OCI-LY3 (cell line): ENCODE measurements at regions not wholly inside any gene's neighbourhood (a gene's known extent, or its start where the extent isn't known, plus 50 kb on each side); places are given as distances from the start of the nearest gene placed in this dataset.

Source experiments
- H2AFZ ChIP-seq: fragments of 200-600, 300-600 bp; shearing (Covaris generic); 2 replicates; pipeline ENCODE4 v1.6.0; 2014; ENCODE audit warnings: antibody characterized with exemption, low read depth, low read length
- H3K27ac ChIP-seq: fragments of 200-600, 300-600 bp; sonication (generic); 2 replicates; pipeline ENCODE4 v1.5.1; 2014; ENCODE audit warnings: mild to moderate bottlenecking, low read length, moderate library complexity, mixed read lengths
- H3K27me3 ChIP-seq: fragments of 200-600, 300-600 bp; sonication (generic); 2 replicates; pipeline ENCODE4 v1.6.1; 2014; ENCODE audit warnings: low read depth, low read length, mixed read lengths
- H3K36me3 ChIP-seq: fragments of 200-600, 300-600 bp; sonication (generic); replicated peaks from 2 replicates; pipeline ENCODE3; 2014; ENCODE audit warnings: low read depth, low read length, mixed read lengths
- H3K4me1 ChIP-seq: fragments of 300-600, 200-600 bp; sonication (generic); 2 replicates; pipeline ENCODE4 v1.6.1; 2014; ENCODE audit warnings: low read length, mixed read lengths
- H3K4me2 ChIP-seq: fragments of 200-600, 300-600 bp; sonication (generic); 2 replicates; pipeline ENCODE4 v1.6.1; 2014; ENCODE audit warnings: low read length, mixed read lengths
- H3K4me3 ChIP-seq: fragments of 300-600, 200-600 bp; sonication (generic); 2 replicates; pipeline ENCODE4 v1.5.1; 2014; ENCODE audit warnings: antibody characterized with exemption, mild to moderate bottlenecking, low read length, moderate library complexity
- H3K79me2 ChIP-seq: fragments of 300-600, 200-600 bp; shearing (Covaris generic); 2 replicates; pipeline ENCODE4 v1.6.1; 2014; ENCODE audit warnings: mild to moderate bottlenecking, low read length, mixed read lengths
- H3K9ac ChIP-seq: fragments of 300-600, 200-600 bp; shearing (Covaris generic); 2 replicates; pipeline ENCODE4 v1.6.0; 2014; ENCODE audit warnings: mild to moderate bottlenecking, low read length, moderate library complexity
- H3K9me3 ChIP-seq: fragments of 200-600, 300-600 bp; shearing (Covaris generic); 2 replicates; pipeline ENCODE4 v1.6.1; 2014; ENCODE audit warnings: low read length, mixed read lengths; ENCODE audit not compliant: insufficient read depth
- H4K20me1 ChIP-seq: fragments of 200-600, 300-600 bp; sonication (generic); 2 replicates; pipeline ENCODE4 v1.6.1; 2016; ENCODE audit warnings: low read length, mixed read lengths; ENCODE audit not compliant: insufficient read depth
- EZH2phosphoT487 ChIP-seq: fragments of 200-600 bp; shearing (Covaris generic); IDR thresholded peaks from 2 replicates; pipeline ENCODE4 v1.6.1; 2018; ENCODE audit warnings: antibody characterized with exemption, mixed run types, low read depth
- TF ChIP-seq, protein P1 (sequence below): fragments of 200-600, 300-600 bp; sonication (generic); IDR thresholded peaks from 2 replicates; pipeline ENCODE4 v1.5.1; 2014; ENCODE audit warnings: antibody characterized with exemption, low read length, low read depth

DNA sequence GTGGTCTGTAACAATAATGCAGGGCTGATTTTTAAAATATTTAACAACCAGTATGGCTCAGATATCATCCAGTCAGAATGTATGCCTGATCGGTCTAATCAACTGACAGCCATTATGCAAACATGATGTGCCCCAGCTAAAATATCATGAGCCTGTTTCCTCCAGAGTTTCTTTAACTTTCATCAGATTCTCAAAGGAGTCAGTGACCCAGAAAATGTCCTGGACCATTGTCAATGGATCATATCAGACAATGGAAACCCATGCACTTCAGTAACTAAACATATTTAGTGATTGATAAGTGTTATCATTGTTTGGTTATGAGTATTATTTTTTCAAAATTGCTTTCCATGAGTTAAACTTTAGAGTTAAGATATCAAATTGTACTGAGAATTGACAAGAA lies 173.5 kb downstream of the LMBRD1 start:
- no peaks in the 10 kb centered on the region for H3K4me1 ChIP-seq
- H4K20me1 ChIP-seq: no peaks in the 10 kb centered on the region
- H3K79me2 ChIP-seq: no peaks in the 10 kb centered on the region
- no peak overlapping the region for H3K4me2 ChIP-seq
- H3K4me3 ChIP-seq: no peak overlapping the region
- 0 out of 2 replicates have a peak, but pooled peaks cover 2% of the 10 kb centered on the region for H3K27me3 ChIP-seq
- H3K9ac ChIP-seq: no peak overlapping the region
- H3K9me3 ChIP-seq: no peaks in the 10 kb centered on the region
- no peak overlapping the region for H3K27ac ChIP-seq
- no peak for TF ChIP-seq EZH2phosphoT487
- H3K36me3 ChIP-seq: no peaks in the 10 kb centered on the region
- no peak overlapping the region for H2AFZ ChIP-seq

DNA sequence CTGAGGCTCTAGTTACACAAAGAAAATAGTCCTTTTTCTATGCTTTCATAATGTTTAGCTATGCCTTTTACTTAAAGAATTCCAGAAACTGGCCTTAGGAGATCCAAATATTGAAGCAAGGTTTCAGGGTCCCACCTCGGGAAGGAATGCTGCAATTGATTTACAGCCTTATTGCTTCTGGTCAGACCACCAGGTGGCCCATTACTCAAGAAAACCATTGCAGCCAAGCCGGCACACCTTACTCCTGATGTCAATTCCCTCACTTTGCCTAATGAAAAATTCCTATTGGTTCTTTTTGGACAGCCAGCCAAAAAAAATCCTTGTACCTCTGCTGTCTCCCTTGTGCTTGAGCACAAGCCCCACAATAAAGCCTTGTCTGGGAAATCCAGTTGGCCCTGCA lies 173.9 kb downstream of the LMBRD1 start:
- no peaks in the 10 kb centered on the region for H3K4me1 ChIP-seq
- H2AFZ ChIP-seq: no peak overlapping the region
- H4K20me1 ChIP-seq: no peaks in the 10 kb centered on the region
- TF ChIP-seq, protein P1, sequence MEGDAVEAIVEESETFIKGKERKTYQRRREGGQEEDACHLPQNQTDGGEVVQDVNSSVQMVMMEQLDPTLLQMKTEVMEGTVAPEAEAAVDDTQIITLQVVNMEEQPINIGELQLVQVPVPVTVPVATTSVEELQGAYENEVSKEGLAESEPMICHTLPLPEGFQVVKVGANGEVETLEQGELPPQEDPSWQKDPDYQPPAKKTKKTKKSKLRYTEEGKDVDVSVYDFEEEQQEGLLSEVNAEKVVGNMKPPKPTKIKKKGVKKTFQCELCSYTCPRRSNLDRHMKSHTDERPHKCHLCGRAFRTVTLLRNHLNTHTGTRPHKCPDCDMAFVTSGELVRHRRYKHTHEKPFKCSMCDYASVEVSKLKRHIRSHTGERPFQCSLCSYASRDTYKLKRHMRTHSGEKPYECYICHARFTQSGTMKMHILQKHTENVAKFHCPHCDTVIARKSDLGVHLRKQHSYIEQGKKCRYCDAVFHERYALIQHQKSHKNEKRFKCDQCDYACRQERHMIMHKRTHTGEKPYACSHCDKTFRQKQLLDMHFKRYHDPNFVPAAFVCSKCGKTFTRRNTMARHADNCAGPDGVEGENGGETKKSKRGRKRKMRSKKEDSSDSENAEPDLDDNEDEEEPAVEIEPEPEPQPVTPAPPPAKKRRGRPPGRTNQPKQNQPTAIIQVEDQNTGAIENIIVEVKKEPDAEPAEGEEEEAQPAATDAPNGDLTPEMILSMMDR: no peak
- TF ChIP-seq EZH2phosphoT487: no peak
- no peaks in the 10 kb centered on the region for H3K79me2 ChIP-seq
- H3K4me3 ChIP-seq: no peak overlapping the region
- no peak overlapping the region for H3K9ac ChIP-seq
- H3K9me3 ChIP-seq: no peaks in the 10 kb centered on the region
- no peak overlapping the region for H3K4me2 ChIP-seq
- H3K27me3 ChIP-seq: 0 out of 2 replicates have a peak, but pooled peaks cover 2% of the 10 kb centered on the region
- no peaks in the 10 kb centered on the region for H3K36me3 ChIP-seq
- no peak overlapping the region for H3K27ac ChIP-seq

DNA sequence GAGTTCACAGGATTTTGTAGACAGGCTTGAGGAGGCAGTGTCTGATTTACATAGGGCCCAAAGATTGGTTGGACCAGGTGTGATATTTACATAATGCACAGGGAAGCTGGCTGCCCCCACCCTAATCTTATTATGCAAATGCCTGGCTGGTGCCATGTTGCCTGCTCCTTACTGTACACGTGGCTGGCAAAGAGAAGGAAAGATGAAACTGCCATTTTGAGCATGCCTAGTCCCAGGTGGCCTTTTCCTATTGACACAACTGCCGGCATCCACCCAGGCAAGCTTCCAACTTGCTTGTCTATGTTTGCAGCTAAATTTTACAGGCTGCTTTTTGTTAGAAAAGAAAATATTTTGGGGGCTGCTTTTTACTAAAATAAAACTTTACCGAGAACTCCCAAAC lies 174.6 kb downstream of the LMBRD1 start:
- Histone ChIP-seq H3K36me3 (no peaks in the 10 kb centered on the region), H3K9ac (no peak overlapping the region), H4K20me1 (no peaks in the 10 kb centered on the region), H2AFZ (peak overlapping the region; percentile 23; the same call in 1 of the 2 replicates), H3K4me3 (no peak overlapping the region), H3K9me3 (no peaks in the 10 kb centered on the region), H3K27me3 (0 out of 2 replicates have a peak, but pooled peaks cover 2% of the 10 kb centered on the region), H3K27ac (no peak overlapping the region), H3K79me2 (no peaks in the 10 kb centered on the region), H3K4me2 (no peak overlapping the region), H3K4me1 (no peaks in the 10 kb centered on the region)
- TF ChIP-seq EZH2phosphoT487: no peak
- TF ChIP-seq, protein P1: no peak

DNA sequence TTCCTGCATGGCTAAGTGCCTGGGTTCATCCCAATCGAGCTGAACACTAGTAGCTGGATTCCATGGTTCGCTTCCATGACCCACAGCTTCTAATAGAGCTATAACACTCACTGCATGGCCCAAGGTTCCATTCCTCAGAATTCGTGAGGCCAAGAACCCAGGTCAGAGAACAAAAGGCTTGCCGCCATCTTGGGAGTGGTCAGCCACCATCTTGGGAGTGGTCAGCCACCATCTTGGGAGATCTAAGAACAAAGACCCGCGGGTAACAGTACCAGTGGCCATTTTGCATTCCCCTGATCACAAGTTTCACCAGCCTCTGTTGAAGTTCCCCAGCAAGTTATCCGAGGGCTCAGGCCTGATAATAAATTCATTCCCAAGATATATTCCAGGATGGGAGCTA lies 179.6 kb downstream of the LMBRD1 start:
- Histone ChIP-seq H4K20me1 (no peaks in the 10 kb centered on the region), H3K9me3 (no peaks in the 10 kb centered on the region), H3K9ac (no peak overlapping the region), H2AFZ (no peak overlapping the region), H3K4me1 (no peaks in the 10 kb centered on the region), H3K27me3 (0 out of 2 replicates have a peak, but pooled peaks cover 2% of the 10 kb centered on the region), H3K4me2 (no peak overlapping the region), H3K79me2 (no peaks in the 10 kb centered on the region), H3K36me3 (no peaks in the 10 kb centered on the region), H3K27ac (no peak overlapping the region), H3K4me3 (no peak overlapping the region)
- TF ChIP-seq, protein P1: no peak
- TF ChIP-seq EZH2phosphoT487: no peak
